Peyer's patch (tissue), 4 donors: ENCODE measurements at regions not wholly inside any gene's neighbourhood (a gene's known extent, or its start where the extent isn't known, plus 50 kb on each side); places are given as distances from the start of the nearest gene placed in this dataset.

ENCODE experiments used
- DNase-seq, 3 donors: peaks; one replicate each; pipeline ENCODE4 v3.0.0-alpha.2; 2017 to 2019
- H3K27ac ChIP-seq, 4 donors: fragments of 200-600 bp; sonication (generic); one replicate each; pipeline ENCODE4 v1.5.1; 2016 to 2019
- H3K27me3 ChIP-seq, 2 donors: fragments of 200-600 bp; sonication (generic); one replicate each; pipeline ENCODE4 v1.5.1; 2019
- H3K36me3 ChIP-seq, 3 donors: fragments of 200-600 bp; sonication (generic); one replicate each; pipeline ENCODE4 v1.5.1; 2016 to 2019
- H3K4me1 ChIP-seq, 4 donors: fragments of 200-600 bp; sonication (generic); one replicate each; pipeline ENCODE4 v1.5.1; 2016 to 2019
- H3K4me3 ChIP-seq, 4 donors: fragments of 200-600 bp; sonication (generic); 1 replicate in 3 of 4; 2 replicates in 1 of 4; pipeline ENCODE4 v1.5.1; 2016 to 2019; ENCODE audit warnings: mild to moderate bottlenecking in 1 of 4
- H3K9me3 ChIP-seq, 4 donors: fragments of 200-600 bp; sonication (generic); one replicate each; pipeline ENCODE4 v1.5.1; 2016 to 2019; ENCODE audit warnings: mild to moderate bottlenecking in 1 of 4
- CTCF ChIP-seq, 6 experiments: fragments of 450-650 bp in 4 of 6; fragments of 200-600 bp in 2 of 6; sonication (generic) in 1 of 6; IDR thresholded peaks; one replicate each; pipeline ENCODE4 v1.5.1; 2017 to 2019; ENCODE audit warnings: antibody characterized with exemption in 6 of 6, mild to moderate bottlenecking in 3 of 6, moderate library complexity in 1 of 6
- POLR2A ChIP-seq, 2 donors: fragments of 450-650 bp; IDR thresholded peaks; one replicate each; pipeline ENCODE4 v1.5.1; 2017; ENCODE audit warnings: antibody characterized with exemption in 2 of 2, mild to moderate bottlenecking in 2 of 2, moderate library complexity in 2 of 2

GRCh38 chr9:79163544-79163943, 408.2 kb upstream of the TLE4 start:
- Histone ChIP-seq H3K27ac (no peak overlapping the region), H3K36me3 (no peaks in the 10 kb centered on the region), H3K4me3 (no peak overlapping the region), H3K4me1 (no peaks in the 10 kb centered on the region), H3K27me3 (no peaks in the 10 kb centered on the region), H3K9me3 (no peaks in the 10 kb centered on the region)
- TF ChIP-seq POLR2A (IDR thresholded peaks at IDR 0.05): no peak
- no peak for TF ChIP-seq CTCF (IDR thresholded peaks at IDR 0.05)
- no peak for DNase-seq

GRCh38 chr9:79164406-79164805, 407.4 kb upstream of the TLE4 start:
- Histone ChIP-seq H3K27me3 (no peaks in the 10 kb centered on the region), H3K36me3 (no peaks in the 10 kb centered on the region), H3K4me1 (no peaks in the 10 kb centered on the region), H3K4me3 (no peak overlapping the region), H3K9me3 (no peaks in the 10 kb centered on the region), H3K27ac (no peak overlapping the region)
- TF ChIP-seq CTCF (IDR thresholded peaks at IDR 0.05): no peak
- TF ChIP-seq POLR2A (IDR thresholded peaks at IDR 0.05): no peak
- DNase-seq: no peak

DNA sequence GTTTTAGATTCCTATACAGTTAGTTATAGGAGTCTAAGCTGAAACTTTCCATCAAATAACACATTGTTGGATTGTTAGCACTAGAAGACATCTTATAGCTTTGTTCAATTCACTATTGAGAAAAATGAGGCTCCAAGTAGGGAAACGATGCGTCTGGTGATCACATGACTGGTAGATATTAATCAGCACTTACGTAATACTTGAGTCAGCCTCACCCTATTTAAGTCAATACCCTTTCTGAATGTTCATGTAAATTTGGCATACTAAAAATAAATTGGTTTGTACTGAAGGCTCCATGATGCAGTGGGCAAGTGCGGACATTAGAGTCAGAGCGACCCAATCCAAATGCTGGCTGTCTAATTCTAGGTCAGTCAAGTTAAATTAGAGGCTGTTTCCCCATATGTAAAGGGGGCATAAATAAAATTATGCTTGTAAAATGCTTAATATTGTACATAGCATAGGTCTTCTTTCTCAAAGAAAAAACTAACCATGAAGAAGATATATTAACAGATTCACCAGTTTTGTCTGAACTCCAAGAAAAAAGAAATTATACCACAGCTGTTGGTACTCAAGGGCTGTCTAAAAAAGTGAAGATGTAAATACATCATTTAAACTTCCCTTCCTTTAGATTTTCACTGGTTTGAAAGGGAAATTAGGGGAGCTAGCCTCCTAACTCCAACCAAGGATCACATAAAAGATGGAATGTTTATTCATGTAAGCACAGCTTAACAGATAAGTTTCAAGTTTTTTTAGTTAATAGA, 406.6 kb upstream of the TLE4 start:
- H3K9me3 ChIP-seq: no peaks in the 10 kb centered on the region
- no peaks in the 10 kb centered on the region for H3K4me1 ChIP-seq
- no peak overlapping the region for H3K27ac ChIP-seq
- no peak for TF ChIP-seq POLR2A (IDR thresholded peaks at IDR 0.05)
- no peak overlapping the region for H3K4me3 ChIP-seq
- DNase-seq: no peak
- no peaks in the 10 kb centered on the region for H3K36me3 ChIP-seq
- no peaks in the 10 kb centered on the region for H3K27me3 ChIP-seq

- no peak for DNase-seq
Observed at GRCh38 chr9:79166005-79166404, 405.8 kb upstream of the TLE4 start.

DNA sequence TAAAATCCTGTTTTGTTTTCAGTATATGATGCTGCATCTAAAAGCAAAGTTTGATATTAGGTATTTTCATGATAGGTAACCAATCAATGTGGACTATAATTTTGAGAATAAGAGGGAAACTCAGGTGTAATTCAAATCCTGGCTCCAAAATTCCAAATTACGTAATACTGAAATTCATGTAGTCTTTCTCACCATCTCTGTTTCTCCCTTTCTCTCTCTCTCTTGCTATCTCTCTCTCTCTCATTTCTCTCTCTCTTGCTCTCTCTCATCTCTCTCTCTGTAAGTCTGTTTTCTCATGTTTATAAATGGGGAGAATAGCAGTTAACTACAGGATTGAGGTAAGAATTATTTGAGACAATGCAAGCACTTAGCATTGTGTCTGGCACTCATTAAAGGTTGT, 401.1 kb upstream of the TLE4 start:
- Histone ChIP-seq H3K36me3 (no peaks in the 10 kb centered on the region), H3K9me3 (no peaks in the 10 kb centered on the region), H3K4me3 (no peak overlapping the region), H3K27me3 (no peaks in the 10 kb centered on the region), H3K4me1 (no peaks in the 10 kb centered on the region), H3K27ac (no peak overlapping the region)
- TF ChIP-seq POLR2A (IDR thresholded peaks at IDR 0.05): no peak
- no peak for DNase-seq

More at GRCh38 chr9:79166005-79166404, 405.8 kb upstream of the TLE4 start:
- Histone ChIP-seq H3K4me3 (no peak overlapping the region), H3K27ac (no peak overlapping the region), H3K9me3 (no peaks in the 10 kb centered on the region), H3K36me3 (no peaks in the 10 kb centered on the region), H3K27me3 (no peaks in the 10 kb centered on the region), H3K4me1 (no peaks in the 10 kb centered on the region)
- TF ChIP-seq POLR2A (IDR thresholded peaks at IDR 0.05): no peak
- no peak for TF ChIP-seq CTCF (IDR thresholded peaks at IDR 0.05)

GRCh38 chr9:79173932-79174331, 397.8 kb upstream of the TLE4 start:
- no peak overlapping the region for H3K4me3 ChIP-seq
- no peaks in the 10 kb centered on the region for H3K9me3 ChIP-seq
- no peaks in the 10 kb centered on the region for H3K4me1 ChIP-seq
- no peaks in the 10 kb centered on the region for H3K27me3 ChIP-seq
- H3K36me3 ChIP-seq: no peaks in the 10 kb centered on the region
- no peak for DNase-seq
- no peak for TF ChIP-seq CTCF (IDR thresholded peaks at IDR 0.05)
- no peak for TF ChIP-seq POLR2A (IDR thresholded peaks at IDR 0.05)
- no peak overlapping the region for H3K27ac ChIP-seq
